NCI-H748 treated with DMSO at 0.1 percent for 48 hours (cell line): ENCODE measurements at regions not wholly inside any gene's neighbourhood (a gene's known extent, or its start where the extent isn't known, plus 50 kb on each side); places are given as distances from the start of the nearest gene placed in this dataset.
"Not testable (repeated sequence)": the region's sequence is repeated elsewhere in the genome, so short reads cannot be mapped to it uniquely, and the experiment has no call there.

ENCODE experiments used
- DNase-seq: peaks from one replicate; lab custom pipeline; 2025; lab: John Stamatoyannopoulos, UW

- no peak for DNase-seq
Observed at GRCh38 chr12:25382311-25383106, 131.8 kb upstream of the KRAS start.

GRCh38 chr12:25377469-25378177, 126.9 kb upstream of the KRAS start:
- DNase-seq, result no peak

- no peak for DNase-seq
Observed at GRCh38 chr12:25376985-25377384, 126.3 kb upstream of the KRAS start.

- DNase-seq, result no peak
Observed at GRCh38 chr12:25376407-25376806, 125.7 kb upstream of the KRAS start.

DNA sequence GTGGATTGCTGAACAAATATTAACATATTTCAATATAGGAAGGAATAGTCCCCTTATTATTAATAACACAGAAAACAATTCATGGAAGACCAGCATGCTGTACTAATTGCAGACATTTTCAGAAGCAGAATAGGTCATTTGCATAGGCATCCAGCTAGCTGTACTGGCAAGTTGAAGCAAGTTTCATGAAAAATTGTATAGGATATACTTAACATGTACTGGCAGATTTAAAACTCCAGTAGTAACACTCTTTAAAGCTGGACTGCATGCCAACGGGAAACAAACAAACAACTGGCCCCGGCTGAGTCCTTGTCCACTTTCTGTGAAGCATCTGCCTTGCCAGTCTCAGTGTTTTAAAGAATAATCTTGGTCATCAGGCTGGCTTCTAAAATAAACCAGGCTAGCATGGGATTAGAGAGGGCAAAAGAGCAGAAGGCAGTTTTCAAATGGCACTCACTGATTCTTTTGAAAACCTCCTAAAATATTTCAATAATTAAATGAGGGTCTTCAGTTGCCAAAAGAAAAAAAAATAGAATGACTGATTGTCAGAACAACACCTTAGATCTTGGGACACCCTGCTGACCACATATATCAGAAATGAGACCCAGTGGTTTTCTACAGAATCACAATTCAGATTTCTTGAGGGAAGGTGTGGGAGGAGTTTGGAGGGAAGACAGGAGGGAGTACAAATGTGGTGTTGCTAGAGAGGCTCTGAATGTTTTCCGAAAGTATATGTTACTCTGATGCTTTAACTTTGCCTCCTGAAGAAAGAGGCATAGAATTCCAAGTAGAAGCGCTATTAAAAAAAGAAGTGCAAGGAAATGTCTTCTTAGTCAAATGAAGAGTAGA, 122.5 kb upstream of the KRAS start:
- no peak for DNase-seq

- no peak for DNase-seq
Observed at GRCh38 chr12:25372002-25372401, 121.3 kb upstream of the KRAS start.

GRCh38 chr12:25368557-25368956, 117.8 kb upstream of the KRAS start:
- DNase-seq, result no peak

- no peak for DNase-seq
Observed at GRCh38 chr12:25366122-25366521, 115.4 kb upstream of the KRAS start.

DNA sequence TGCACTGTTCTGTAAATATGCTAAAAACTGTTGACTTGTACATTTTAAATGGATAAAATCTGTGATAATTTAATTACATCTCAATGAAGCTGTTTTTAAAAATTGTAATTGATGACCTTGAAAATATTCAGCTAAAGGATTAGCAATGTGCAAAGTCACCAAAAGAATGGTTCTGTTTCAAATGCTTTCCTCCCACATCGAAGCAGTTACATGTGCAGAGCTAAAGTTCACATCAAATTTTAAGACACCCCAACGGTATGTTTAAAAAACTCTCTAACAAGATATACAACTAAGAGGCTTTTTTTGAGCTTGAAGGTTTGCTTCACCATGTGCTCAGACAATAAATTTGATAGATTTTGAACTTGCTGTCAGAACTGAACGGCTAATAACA, 114.6 kb upstream of the KRAS start:
- DNase-seq, result no peak

- no peak for DNase-seq
Observed at GRCh38 chr12:25364529-25365339, 114.0 kb upstream of the KRAS start.

DNA sequence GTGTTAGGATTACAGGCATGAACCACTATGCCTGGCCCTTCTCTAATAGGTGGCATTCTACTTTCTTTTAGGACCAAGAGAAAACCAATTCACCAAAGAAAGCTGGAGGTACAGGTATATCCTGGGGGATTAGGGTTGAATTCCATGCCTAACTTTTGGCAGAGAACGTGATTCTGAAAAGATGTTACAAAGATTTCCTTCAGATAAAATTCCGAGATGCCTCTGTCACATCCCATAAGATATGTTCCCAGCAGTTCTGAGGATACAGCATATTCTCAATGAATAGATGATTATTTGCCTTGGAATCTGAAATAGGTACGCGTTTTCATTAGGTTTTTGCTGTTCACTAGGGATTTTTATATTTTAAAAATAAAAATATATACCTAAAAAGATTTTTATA, 111.9 kb upstream of the KRAS start:
- DNase-seq, result no peak

- DNase-seq, result no peak
Observed at GRCh38 chr12:25361511-25361910, 110.8 kb upstream of the KRAS start.

- DNase-seq, result no peak
Observed at GRCh38 chr12:25357595-25357994, 106.9 kb upstream of the KRAS start.

DNA sequence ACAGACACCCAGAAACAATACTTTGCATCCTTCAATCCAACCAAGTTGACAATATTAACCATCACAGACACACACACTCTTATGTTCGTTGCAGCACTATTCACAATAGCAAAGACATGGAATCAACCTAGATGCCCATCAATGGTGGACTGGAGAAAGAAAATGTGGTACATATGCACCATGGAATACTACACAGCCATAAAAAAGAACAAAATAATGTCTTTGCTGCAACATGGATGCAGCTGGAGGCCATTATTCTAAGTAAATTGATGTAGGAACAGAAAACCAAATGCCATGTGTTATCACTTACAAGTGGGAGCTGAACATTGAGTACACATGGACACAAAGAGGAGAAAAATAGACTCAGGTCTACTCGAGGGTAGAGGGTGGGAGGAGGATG, 102.2 kb upstream of the KRAS start:
- DNase-seq, result not testable (repeated sequence)

- no peak for DNase-seq
Observed at GRCh38 chr12:25352083-25352918, 101.6 kb upstream of the KRAS start.

GRCh38 chr12:25348593-25348895, 97.8 kb upstream of the KRAS start:
- no peak for DNase-seq

DNA sequence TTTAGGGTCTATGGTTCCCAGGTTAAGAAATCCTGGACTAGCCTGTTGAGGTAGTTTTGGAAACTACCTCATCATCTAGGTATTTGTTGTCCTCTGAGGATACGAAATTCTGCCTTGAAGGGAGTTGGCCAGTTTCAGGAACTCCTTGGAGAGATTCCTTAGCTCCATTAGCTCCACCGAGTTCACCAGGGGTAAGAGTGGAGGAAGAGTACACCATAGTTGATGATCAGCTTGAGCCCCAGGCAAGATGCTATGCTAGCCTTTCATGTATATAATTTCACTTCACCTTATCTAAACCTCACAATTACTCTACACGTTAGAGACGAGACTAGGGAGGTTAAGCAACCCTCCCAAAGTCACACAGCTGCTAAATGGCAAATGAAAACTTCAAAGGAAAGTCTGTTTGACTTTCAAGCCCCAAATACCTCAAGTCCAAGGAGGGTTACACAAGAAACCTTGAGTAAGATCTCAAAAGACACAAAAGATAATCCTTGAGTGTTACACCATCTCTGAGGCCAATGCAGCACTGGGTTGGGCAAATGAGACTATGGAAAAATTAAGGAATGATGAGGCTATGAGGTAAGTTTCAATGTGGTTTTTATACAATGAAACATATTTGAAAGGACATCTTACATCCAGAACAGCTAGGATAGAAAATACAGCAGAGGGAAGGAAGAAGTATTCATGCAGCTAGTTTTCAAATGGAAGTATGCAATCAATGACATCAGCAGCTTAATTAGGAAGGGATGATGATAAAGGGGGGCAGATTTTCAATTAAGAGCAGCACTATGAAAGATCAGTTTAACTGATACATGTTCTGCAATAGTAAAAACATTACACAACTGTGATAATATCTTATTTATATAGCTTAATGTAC, 97.2 kb upstream of the KRAS start:
- DNase-seq, result no peak

DNA sequence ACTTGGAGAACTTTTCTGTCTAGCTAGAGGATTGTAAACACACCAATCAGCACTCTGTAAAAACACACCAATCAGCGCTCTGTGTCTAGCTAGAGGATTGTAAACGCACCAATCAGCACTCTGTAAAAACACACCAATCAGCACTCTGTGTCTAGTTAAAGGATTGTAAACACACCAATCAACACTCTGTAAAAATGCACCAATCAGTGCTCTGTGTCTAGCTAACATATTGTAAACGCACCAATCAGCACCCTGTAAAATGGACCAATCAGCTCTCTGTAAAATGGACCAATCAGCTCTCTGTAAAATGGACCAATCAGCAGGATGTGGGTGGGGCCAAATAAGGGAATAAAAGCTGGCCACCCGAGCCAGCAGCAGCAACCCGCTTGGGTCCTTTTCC, 91.1 kb upstream of the KRAS start:
- not testable (repeated sequence) for DNase-seq

DNA sequence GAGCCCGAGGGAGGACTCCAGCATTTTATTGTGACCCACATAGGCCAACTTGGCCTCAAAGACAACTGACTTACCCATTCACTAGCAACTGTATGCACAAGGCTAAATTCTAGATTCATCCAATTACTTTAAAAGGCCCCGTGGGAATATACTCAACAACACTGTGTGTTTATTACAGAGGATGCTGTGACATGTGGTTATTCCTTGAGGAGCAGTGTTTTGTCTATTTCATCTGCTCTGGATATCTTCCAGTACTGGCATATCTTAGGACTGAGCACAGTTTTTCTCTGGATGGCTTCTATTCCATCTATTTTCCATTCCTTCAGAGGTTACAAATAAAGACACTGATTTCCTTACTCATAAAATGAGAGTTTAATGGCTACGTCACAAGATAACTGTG, 87.2 kb upstream of the KRAS start:
- DNase-seq, result no peak

DNA sequence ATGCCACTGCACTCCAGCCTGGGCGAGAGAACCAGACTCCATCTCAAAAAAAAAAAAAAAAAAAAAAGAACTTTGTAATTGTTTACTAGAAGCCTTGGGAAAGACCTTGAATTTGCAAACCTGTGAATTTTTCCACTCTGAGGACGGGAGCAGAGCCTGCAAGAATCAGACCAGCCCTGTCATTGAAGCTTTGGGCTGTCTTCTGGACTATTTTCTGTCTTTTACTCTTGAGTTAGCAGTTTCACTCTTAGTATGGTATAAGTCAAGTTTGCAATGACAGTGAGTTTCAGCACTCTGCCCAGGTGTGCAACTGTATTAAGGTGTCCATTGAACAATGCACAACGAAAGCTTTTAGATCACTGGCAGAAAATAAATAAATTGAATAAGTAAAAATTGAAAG, 81.4 kb upstream of the KRAS start:
- DNase-seq, result no peak
